ENCODE measurements at regions not wholly inside any gene's neighbourhood (a gene's known extent, or its start where the extent isn't known, plus 50 kb on each side); places are given as distances from the start of the nearest gene placed in this dataset.

- DNase-seq (ENCODE audit: low spot score) = no peak
Observed at GRCh38 chr13:21757763-21758162, 86.9 kb downstream of the FGF9 start.

GRCh38 chr13:21758441-21758840 lies 87.6 kb downstream of the FGF9 start:
- DNase-seq (ENCODE audit: low spot score) = no peak

- no peak for DNase-seq (ENCODE audit: low spot score)
Observed at GRCh38 chr13:21759463-21759862, 88.6 kb downstream of the FGF9 start.

DNA sequence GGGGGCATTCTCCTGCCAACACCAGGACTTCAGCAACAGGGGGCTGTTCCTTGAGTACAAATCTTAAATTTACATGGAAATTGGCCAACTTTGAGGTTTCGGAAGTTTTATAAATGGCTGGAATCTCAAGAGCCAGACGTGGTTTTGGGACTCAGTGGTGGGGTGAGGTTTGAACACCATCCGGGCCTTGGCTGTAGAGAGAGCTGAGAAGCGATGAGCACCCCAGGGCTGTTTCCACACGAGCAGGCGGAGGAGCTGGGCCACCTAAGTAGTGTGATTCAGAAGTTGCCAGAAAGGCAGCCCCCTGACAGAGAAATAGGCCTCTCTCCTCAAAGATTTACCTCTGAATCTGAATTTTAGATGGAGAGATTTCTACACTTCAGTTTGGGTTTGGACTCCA lies 89.0 kb downstream of the FGF9 start:
- DNase-seq (ENCODE audit: low spot score) = no peak

DNA sequence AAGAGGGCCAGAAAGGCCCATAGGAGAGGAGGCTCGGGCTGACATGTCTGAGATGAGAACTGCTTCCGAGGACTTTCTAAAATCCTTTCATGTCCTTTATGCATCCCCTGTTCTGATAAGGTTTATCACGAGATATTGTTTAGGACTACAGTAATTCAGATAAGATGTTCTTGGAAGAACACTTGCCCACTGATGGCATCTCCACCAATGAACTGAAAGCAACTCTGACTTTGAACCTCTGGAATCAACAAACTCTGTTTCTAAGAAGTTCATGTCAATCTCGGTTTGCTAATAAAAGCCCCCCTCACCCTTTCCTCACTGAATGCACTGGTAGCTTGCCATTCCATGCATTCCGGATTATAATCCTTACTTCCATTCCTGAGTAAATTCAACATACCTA lies 90.9 kb downstream of the FGF9 start:
- DNase-seq (ENCODE audit: low spot score) = no peak

DNA sequence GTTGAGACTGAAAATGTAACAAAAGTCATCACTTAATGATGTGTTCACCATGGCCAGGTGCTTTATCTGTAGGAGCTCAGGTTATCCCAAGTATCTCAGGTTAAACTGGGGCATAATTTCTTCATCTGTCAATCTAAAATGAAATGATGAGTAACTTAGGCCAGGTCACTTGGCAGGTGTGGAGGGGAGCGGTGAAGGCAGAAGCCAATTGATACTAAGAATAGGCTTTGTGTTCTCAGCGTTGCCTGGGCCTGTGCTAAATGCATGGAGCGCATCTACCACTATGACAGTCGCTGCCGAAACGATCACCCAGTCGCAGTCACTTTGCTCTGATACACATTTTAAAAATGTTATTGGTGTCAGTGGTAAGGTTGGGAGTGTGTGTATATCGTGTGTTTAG lies 91.6 kb downstream of the FGF9 start:
- no peak for DNase-seq (ENCODE audit: low spot score)

- DNase-seq (ENCODE audit: low spot score) = no peak
Observed at GRCh38 chr13:21767032-21767431, 96.2 kb downstream of the FGF9 start.

DNA sequence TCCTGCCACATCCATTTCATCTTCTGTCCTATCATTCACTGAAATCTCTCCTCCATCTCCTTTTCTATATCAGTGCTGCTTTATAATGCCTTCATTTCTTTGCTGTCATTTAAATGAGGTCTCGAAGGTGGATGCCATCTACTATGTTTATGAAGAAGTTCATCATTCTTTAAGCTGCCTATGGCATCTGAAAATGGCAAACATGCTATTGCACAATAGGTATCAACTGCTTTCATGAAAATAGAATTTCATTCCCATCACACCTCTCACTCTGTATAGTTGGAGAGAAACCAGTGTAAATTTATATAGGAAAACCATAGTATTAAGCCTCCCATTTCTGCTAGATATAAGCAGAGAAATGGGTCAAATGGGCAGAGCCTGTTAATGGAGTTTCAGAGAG lies 100.2 kb downstream of the FGF9 start:
- DNase-seq (ENCODE audit: low spot score) = no peak

DNA sequence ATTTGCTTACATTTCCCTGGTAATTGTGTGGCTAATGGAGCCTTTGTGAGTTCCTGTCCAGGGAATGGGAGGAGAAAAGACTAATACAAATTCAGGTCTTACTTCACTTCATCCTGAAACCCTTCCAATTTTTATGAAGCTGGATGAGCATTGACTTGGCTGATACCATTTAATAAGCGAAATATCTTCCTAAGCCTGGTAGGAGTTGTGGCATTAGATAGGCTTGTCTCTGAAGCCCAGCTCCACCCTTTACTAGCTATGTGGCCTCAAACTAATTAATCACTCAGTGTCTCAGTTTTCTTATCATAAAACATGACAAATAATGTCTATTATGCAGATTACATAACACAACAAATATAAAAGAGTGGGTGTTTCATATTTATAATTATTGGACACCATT lies 106.3 kb downstream of the FGF9 start:
- DNase-seq (ENCODE audit: low spot score) = no peak

- no peak for DNase-seq (ENCODE audit: low spot score)
Observed at GRCh38 chr13:21777813-21778212, 106.9 kb downstream of the FGF9 start.

DNA sequence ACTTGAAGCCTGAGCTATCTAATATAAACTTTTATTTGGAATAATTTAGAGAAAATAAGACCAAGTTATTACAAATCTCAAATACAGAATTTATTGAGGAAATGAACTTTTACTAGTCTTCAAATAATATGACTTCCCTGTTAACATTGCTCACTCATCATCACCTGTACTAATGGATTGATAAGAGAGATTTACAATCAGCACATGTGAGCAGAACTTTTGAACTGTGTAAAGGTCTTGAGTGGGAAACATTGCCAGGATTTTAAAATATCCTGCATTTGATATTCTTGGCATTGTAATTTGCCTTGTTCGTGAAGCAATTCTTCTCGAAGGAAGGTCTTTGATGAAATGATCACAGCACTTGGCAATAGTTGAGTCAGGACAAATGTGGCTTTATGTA lies 111.9 kb downstream of the FGF9 start:
- no peak for DNase-seq (ENCODE audit: low spot score)

GRCh38 chr13:21785990-21786389 lies 115.1 kb downstream of the FGF9 start:
- DNase-seq (ENCODE audit: low spot score) = no peak

DNA sequence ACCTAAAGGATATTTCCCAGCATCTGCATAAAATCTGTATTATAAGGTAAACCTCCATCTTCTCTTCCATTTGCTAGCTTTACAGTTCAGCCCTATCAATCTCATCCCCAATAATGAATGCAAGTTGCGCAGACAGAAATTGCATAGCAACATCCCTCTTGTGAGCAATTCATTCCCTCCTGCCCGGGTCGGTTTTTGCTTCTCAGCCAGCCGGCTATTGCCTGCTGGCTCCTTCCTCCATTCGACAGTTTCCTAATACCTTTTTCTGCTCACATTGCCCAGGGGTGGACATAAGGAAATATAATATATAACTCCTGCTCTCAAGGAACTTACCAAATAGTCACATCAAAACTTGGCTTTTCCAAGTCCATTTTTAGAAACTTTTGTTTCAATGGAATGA lies 125.2 kb downstream of the FGF9 start:
- DNase-seq (ENCODE audit: low spot score) = no peak

DNA sequence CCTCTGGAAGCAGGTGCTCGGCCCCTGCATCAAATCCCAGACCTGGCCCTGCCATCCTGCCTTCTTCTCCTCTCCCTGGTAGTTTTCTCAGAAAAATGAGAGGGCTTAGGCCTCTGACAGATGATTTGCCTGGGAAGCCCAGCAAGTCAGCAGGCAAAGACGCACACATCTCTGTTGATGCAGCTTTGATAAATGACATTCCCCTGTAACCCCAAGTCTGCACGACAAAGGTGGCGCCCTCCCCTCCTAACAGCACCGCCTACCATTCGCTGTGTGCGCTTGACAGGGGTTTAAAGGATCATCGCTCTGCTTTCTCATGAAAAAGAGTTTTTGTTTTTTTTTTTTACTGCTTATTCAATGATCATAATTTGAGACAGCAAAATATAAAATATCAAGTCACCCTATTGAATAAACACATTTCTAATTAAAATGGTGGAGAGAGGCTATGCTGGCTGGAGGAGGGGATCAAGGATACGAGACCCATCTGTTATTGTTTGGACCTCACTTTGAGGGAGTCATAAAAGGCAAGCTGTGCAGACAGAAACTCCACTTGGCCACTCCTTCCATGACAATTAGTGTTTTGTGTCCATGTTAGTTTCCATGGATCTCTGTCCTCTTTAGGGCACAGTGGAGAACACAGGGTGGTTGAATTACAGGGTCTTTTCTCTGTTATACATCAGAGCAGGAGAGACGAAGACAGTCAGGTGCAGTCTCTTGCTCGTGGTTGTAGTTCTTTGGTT lies 126.1 kb downstream of the FGF9 start:
- DNase-seq (ENCODE audit: low spot score) = no peak

GRCh38 chr13:21797736-21798135 lies 126.9 kb downstream of the FGF9 start:
- DNase-seq (ENCODE audit: low spot score) = no peak

GRCh38 chr13:21798181-21798580 lies 127.3 kb downstream of the FGF9 start:
- DNase-seq (ENCODE audit: low spot score) = no peak

DNA sequence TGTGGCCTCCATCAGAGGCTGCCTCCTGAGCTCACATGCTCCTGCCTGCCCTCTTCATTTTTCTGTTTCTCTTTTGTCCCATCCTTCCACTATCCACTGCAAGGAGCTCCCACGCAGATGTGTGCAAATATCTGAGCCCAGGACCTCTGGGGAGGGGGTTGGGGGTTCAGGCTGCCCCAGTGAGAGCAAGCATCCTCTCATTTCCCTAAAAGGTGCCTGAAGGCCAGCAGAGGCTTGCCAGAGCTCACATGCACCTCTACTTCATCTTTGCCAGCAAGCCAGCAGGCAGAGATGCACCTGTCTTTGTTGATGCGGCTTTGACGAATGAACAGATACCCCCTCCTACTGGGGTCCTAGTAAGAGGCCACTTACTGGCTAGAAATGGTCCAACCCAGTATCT lies 128.8 kb downstream of the FGF9 start:
- no peak for DNase-seq (ENCODE audit: low spot score)

GRCh38 chr13:21800837-21801616 lies 130.2 kb downstream of the FGF9 start:
- peak; percentile 15 for DNase-seq (ENCODE audit: low spot score)

DNA sequence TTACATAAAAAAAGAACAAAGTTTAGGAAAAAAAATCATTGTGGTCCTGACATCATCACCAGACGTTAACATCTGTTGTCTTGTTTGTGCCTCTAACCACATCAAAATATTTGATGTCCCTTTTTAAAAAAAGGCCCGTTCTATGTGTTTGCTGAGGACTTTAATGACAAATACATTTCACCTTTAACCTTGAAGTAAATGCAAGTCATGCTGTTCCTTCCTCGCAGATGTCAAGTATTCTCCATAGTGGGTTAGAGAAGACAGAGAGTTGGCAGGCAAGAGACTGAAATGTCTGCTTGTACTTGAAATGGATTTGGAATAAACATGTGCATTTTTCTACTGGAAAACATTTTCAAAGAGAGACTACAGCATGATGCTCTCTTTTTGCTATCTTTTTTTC lies 134.9 kb downstream of the FGF9 start:
- no peak for DNase-seq (ENCODE audit: low spot score)

DNA sequence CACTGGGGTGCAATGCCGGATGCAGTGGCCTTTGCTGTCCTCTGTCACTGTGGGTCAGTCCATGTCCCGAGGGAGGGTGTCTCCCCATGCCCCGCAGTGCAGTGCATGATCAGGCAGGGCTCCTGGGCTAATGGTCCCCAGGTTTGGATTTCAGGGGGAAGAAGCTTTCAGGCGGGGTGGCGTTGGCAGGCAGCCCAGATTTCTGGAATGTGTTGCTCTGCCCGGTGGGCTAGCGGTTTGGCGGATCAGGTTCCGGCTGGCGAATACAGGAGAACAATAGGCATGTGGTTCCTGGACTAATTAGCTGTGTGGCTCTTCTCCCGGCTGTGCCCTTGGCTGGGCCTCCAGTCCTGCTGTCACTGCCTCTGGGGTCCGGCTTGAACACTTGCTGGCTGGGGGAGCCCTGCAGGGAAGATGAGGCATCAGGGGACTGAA lies 141.3 kb downstream of the FGF9 start:
- DNase-seq (ENCODE audit: low spot score) = no peak

- no peak for DNase-seq (ENCODE audit: low spot score)
Observed at GRCh38 chr13:21813110-21813509, 142.2 kb downstream of the FGF9 start.

DNA sequence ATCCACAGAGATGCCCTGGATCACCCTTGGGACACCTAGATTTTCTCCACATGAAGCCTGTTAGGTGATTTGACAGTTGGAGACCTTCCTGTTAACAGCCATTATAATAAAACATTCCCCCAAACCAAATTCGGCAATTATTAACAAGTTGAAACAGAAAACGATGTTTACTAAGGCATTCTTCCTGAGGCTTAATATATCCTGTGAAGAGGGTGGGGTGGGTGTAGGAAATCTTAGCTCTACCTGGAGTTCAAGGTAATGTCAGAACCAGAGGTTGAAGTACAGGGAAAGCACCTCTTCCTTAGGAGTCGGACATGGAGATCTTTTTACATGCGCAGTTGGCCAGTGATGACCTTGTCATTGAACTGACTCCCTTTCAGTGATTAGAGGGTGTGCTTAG lies 143.0 kb downstream of the FGF9 start:
- DNase-seq (ENCODE audit: low spot score) = no peak

DNA sequence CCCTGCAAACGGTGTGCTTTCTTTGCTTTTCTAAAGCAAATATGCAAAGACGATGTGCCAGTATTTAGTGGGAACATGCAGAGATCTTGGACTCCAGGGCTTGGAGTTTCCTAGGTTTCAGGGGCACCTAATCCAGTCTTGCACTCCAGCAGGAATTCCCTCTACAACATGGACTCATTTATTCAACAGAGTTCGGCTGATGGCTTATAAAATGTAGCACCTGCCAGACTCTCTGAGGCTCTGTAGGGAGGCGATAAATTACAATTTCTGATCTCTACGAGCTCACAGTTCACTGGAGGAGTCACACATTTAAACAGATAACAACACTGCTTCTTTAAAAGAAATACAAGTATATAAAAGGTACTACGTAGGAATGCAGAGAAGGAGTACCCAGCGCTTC lies 143.7 kb downstream of the FGF9 start:
- DNase-seq (ENCODE audit: low spot score) = no peak

GRCh38 chr13:21817878-21818277 lies 147.0 kb downstream of the FGF9 start:
- no peak for DNase-seq (ENCODE audit: low spot score)
